Epithelial cell of proximal tubule (primary cell): ENCODE measurements at regions not wholly inside any gene's neighbourhood (a gene's known extent, or its start where the extent isn't known, plus 50 kb on each side); places are given as distances from the start of the nearest gene placed in this dataset.

Experiments used
- DNase-seq: peaks from one replicate; pipeline ENCODE4 v3.0.0-alpha.2; 2011; ENCODE audit warnings: low read depth
- H3K4me3 ChIP-seq: 2 replicates; pipeline ENCODE4 v1.5.1; 2011; ENCODE audit warnings: low read depth, mild to moderate bottlenecking, low read length
- CTCF ChIP-seq: conservative IDR thresholded peaks from 2 replicates; pipeline ENCODE4 v1.5.1; 2012; ENCODE audit warnings: low read depth, mild to moderate bottlenecking, low read length

GRCh38 chr4:100816436-100817045 lies 298.7 kb upstream of the EMCN start:
- no peak for DNase-seq
- TF ChIP-seq CTCF, result no peak
- H3K4me3 ChIP-seq, result no peak overlapping the region

- H3K4me3 ChIP-seq, result no peak overlapping the region
- no peak for DNase-seq
- no peak for TF ChIP-seq CTCF
Measured at GRCh38 chr4:100811046-100811445, 293.2 kb upstream of the EMCN start.

- DNase-seq, result no peak
- no peak for TF ChIP-seq CTCF
- H3K4me3 ChIP-seq, result no peak overlapping the region
Measured at GRCh38 chr4:100809506-100809905, 291.7 kb upstream of the EMCN start.

- no peak for DNase-seq
- no peak overlapping the region for H3K4me3 ChIP-seq
- no peak for TF ChIP-seq CTCF
Measured at GRCh38 chr4:100806988-100807387, 289.2 kb upstream of the EMCN start.

- no peak for DNase-seq
- no peak for TF ChIP-seq CTCF
Measured at GRCh38 chr4:100805538-100805937, 287.7 kb upstream of the EMCN start.

GRCh38 chr4:100804576-100805360 lies 286.9 kb upstream of the EMCN start:
- H3K4me3 ChIP-seq, result no peak overlapping the region
- TF ChIP-seq CTCF, result no peak
- no peak for DNase-seq

More at GRCh38 chr4:100805538-100805937, 287.7 kb upstream of the EMCN start:
- no peak overlapping the region for H3K4me3 ChIP-seq

- TF ChIP-seq CTCF, result no peak
- no peak overlapping the region for H3K4me3 ChIP-seq
- DNase-seq, result no peak
Measured at GRCh38 chr4:100803751-100804150, 285.9 kb upstream of the EMCN start.
